K562 (cell line): ENCODE measurements at regions not wholly inside any gene's neighbourhood (a gene's known extent, or its start where the extent isn't known, plus 50 kb on each side); places are given as distances from the start of the nearest gene placed in this dataset.

Experiments
- ATAC-seq: fragments of 200-7000 bp; cut with Tn5 transposase; 3 replicates; pipeline ENCODE4 v1.9.1; 2020; ENCODE audit warnings: moderate library complexity
- BruUV-seq: library from RNA; stranded (reverse); fragments of 400-500 nt; replicated peaks from 2 replicates; lab custom pipeline; 2021; lab: Mats Ljungman, UMichigan
- CTCF ChIA-PET: fragments of 300-600 bp; formaldehyde crosslinking; extraction: SDS; loops from one replicate; lab custom pipeline; 2021; ENCODE audit warnings: low intra/inter-chr PET ratio; lab: Yijun Ruan, JAX
- POLR2A ChIA-PET: fragments of 300-600, 350-650 bp; sonication (Branson Sonifier 250); formaldehyde crosslinking; extraction: SDS; loops from one replicate; lab custom pipeline; 2021; ENCODE audit warnings: antibody characterized with exemption, inconsistent platforms; lab: Yijun Ruan, JAX
- DNase-seq, 4 experiments: peaks; one replicate each; pipeline versions ENCODE4 v3.0.0 to v3.0.0-alpha.2; 2011 to 2018; ENCODE audit warnings: low spot score in 3 of 4, mixed read lengths in 3 of 4; ENCODE audit errors: extremely low read depth in 1 of 4
- FAIRE-seq: peaks from 2 replicates; lab custom pipeline; 2011; peaks lifted over from hg19 to GRCh38; lab: Jason Lieb, UNC
- H2AFZ ChIP-seq: 2 replicates; pipeline ENCODE4 v1.6.0; 2011; ENCODE audit warnings: low read depth, low read length, control low read depth, inconsistent platforms
- H3K27ac ChIP-seq: fragments of 200-600 bp; 3 replicates; pipeline ENCODE4 v1.8.0; 2011; ENCODE audit warnings: low read depth, mild to moderate bottlenecking, control low read depth, inconsistent platforms, low read length, moderate library complexity, mixed read lengths; ENCODE audit errors: extremely low read depth
- H3K27me3 ChIP-seq, 2 experiments: fragments of 300-600 bp in 1 of 2; 2 replicates in 1 of 2; 3 replicates in 1 of 2; pipeline versions ENCODE4 v1.6.0 to v1.8.0; 2011; ENCODE audit warnings: inconsistent platforms in 2 of 2, low read length in 2 of 2, mild to moderate bottlenecking in 1 of 2, mixed read lengths in 1 of 2, moderate library complexity in 1 of 2; ENCODE audit not compliant: control insufficient read depth in 2 of 2, insufficient read depth in 2 of 2
- H3K36me3 ChIP-seq: fragments of 300-600 bp; 3 replicates; pipeline ENCODE4 v1.8.0; 2011; ENCODE audit warnings: mild to moderate bottlenecking, low read length, inconsistent platforms; ENCODE audit not compliant: control insufficient read depth, insufficient read depth
- H3K4me1 ChIP-seq, 2 experiments: fragments of 200-600 bp in 1 of 2; replicated peaks in 1 of 2; 2 replicates in 1 of 2; 3 replicates in 1 of 2; pipeline versions ENCODE4 v1.5.1 to v1.8.0; 2011; ENCODE audit warnings: inconsistent platforms in 2 of 2, low read length in 2 of 2, mild to moderate bottlenecking in 1 of 2, mixed read lengths in 1 of 2, moderate library complexity in 1 of 2; ENCODE audit not compliant: control insufficient read depth in 2 of 2, insufficient read depth in 2 of 2
- H3K4me2 ChIP-seq: 2 replicates; pipeline ENCODE4 v1.6.1; 2011; ENCODE audit warnings: low read length, control low read depth, inconsistent platforms, mixed read lengths; ENCODE audit not compliant: insufficient read depth
- H3K4me3 ChIP-seq: fragments of 200-600 bp; sonication (generic), shearing (Covaris generic); 2 replicates; pipeline ENCODE4 v1.5.1; 2016; ENCODE audit warnings: control low read depth, inconsistent platforms
- H3K79me2 ChIP-seq: fragments of 200-600 bp; 3 replicates; pipeline ENCODE4 v1.8.0; 2011; ENCODE audit warnings: low read length, inconsistent platforms; ENCODE audit not compliant: control insufficient read depth, insufficient read depth
- H3K9ac ChIP-seq, 2 experiments: 2 replicates each; pipeline versions ENCODE4 v1.6.0 to v1.6.1; 2011; ENCODE audit warnings: low read depth in 2 of 2, low read length in 2 of 2, control low read depth in 1 of 2, inconsistent platforms in 1 of 2, mild to moderate bottlenecking in 1 of 2, mixed read lengths in 1 of 2; ENCODE audit not compliant: insufficient read depth in 1 of 2
- H3K9me1 ChIP-seq: one replicate; pipeline ENCODE4 v1.6.0; 2011; ENCODE audit warnings: inconsistent platforms, mild to moderate bottlenecking, low read length, moderate library complexity; ENCODE audit not compliant: control insufficient read depth, insufficient read depth
- H3K9me3 ChIP-seq: replicated peaks from 2 replicates; pipeline ENCODE4 v1.5.1; 2011; ENCODE audit warnings: low read depth, low read length, inconsistent platforms; ENCODE audit not compliant: control insufficient read depth, insufficient read depth
- H4K20me1 ChIP-seq: replicated peaks from 2 replicates; pipeline ENCODE4 v1.6.1; 2011; ENCODE audit warnings: low read length, inconsistent platforms, mixed read lengths; ENCODE audit not compliant: control insufficient read depth, insufficient read depth
- DDX20 ChIP-seq: fragments of 450-650 bp; IDR thresholded peaks from 2 replicates; pipeline ENCODE4 v1.6.1; 2016; ENCODE audit warnings: missing genetic modification characterization, low read depth, mild to moderate bottlenecking, missing compliant biosample characterization, moderate library complexity
- DPF2 ChIP-seq: fragments of 450-650 bp; IDR thresholded peaks from 2 replicates; pipeline ENCODE4 v1.6.1; 2016
- HOXB6 ChIP-seq: fragments of 250-450 bp; sonication (Bioruptor Pico); IDR thresholded peaks from 2 replicates; pipeline ENCODE4 v1.5.1; 2022; ENCODE audit warnings: mild to moderate bottlenecking, borderline replicate concordance
- KAT8 ChIP-seq: fragments of 450-650 bp; IDR thresholded peaks from 2 replicates; pipeline ENCODE4 v1.6.1; 2016; ENCODE audit warnings: low read depth, mild to moderate bottlenecking
- MAFG ChIP-seq: fragments of 450-650 bp; conservative IDR thresholded peaks from 2 replicates; pipeline ENCODE4 v1.6.1; 2016; ENCODE audit warnings: missing genetic modification characterization, missing compliant biosample characterization
- MAZ ChIP-seq, 2 experiments: fragments of 450-650 bp in 1 of 2; sonication (generic) in 1 of 2; formaldehyde crosslinking; IDR thresholded peaks in 1 of 2; conservative IDR thresholded peaks in 1 of 2; 2 replicates each; pipeline versions ENCODE4 v1.4.0 to v1.5.0; 2020; ENCODE audit warnings: mild to moderate bottlenecking in 1 of 2, missing genetic modification reagents in 1 of 2
- MYBL2 ChIP-seq, 2 experiments: fragments of 450-650 bp in 1 of 2; sonication (generic) in 1 of 2; formaldehyde crosslinking in 1 of 2; IDR thresholded peaks; 2 replicates each; pipeline versions ENCODE4 v1.6.1 to v1.8.1; 2017 to 2022; ENCODE audit warnings: borderline replicate concordance in 1 of 2, inconsistent platforms in 1 of 2, low read depth in 1 of 2, mild to moderate bottlenecking in 1 of 2, missing genetic modification reagents in 1 of 2, moderate library complexity in 1 of 2
- MYC ChIP-seq, 2 experiments: fragments of 250-450 bp in 1 of 2; sonication (Bioruptor Pico) in 1 of 2; IDR thresholded peaks; 2 replicates each; pipeline versions ENCODE4 v1.5.1 to v1.6.1; 2012 to 2021; ENCODE audit warnings: low read depth in 2 of 2, borderline replicate concordance in 1 of 2, improper control_type of control experiment in 1 of 2, low read length in 1 of 2, mild to moderate bottlenecking in 1 of 2, moderate library complexity in 1 of 2
- NFIC ChIP-seq: fragments of 450-650 bp; IDR thresholded peaks from 2 replicates; pipeline ENCODE4 v1.6.1; 2017; ENCODE audit warnings: mild to moderate bottlenecking, inconsistent platforms
- PCBP1 ChIP-seq: fragments of 200-400 bp; formaldehyde crosslinking; IDR thresholded peaks from 2 replicates; pipeline ENCODE4 v1.6.1; 2018; ENCODE audit warnings: mild to moderate bottlenecking, low read depth, low read length; ENCODE audit not compliant: poor library complexity, severe bottlenecking
- RFX5 ChIP-seq: IDR thresholded peaks from 2 replicates; pipeline ENCODE4 v1.6.1; 2011; ENCODE audit warnings: low read depth, mild to moderate bottlenecking, improper control_type of control experiment, low read length
- ZKSCAN8 ChIP-seq: fragments of 200-800 bp; sonication (Bioruptor generic); IDR thresholded peaks from 2 replicates; pipeline ENCODE4 v1.6.1; 2016; ENCODE audit warnings: missing genetic modification characterization, missing compliant biosample characterization
- ZNF12 ChIP-seq: sonication (generic); formaldehyde crosslinking; IDR thresholded peaks from 2 replicates; pipeline ENCODE4 v1.4.0; 2020; ENCODE audit warnings: mild to moderate bottlenecking, missing genetic modification reagents
- WGBS: fragments of 100-300 bp; shearing (Covaris generic); methylation state at CpG from one replicate; pipeline ENCODE4 v1.1.6; 2016; ENCODE audit warnings: low coverage, mixed read lengths; ENCODE audit not compliant: insufficient coverage; ENCODE audit errors: missing lambda C conversion rate; 5-methylcytosine and 5-hydroxymethylcytosine counted together
- in situ Hi-C: fragments of 300-500 bp; cut with MboI; formaldehyde crosslinking; loops from 4 replicates; pipeline ENCODE4 v1.15.0; 2018; ENCODE audit warnings: inconsistent platforms, mixed read lengths
- intact Hi-C: fragments of 100-400 bp; cut with micrococcal nuclease; formaldehyde crosslinking; loops from 2 replicates; pipeline ENCODE4 v1.14.2; 2022
- TF ChIP-seq, protein P1 (sequence below): fragments of 450-650 bp; IDR thresholded peaks from 2 replicates; pipeline ENCODE4 v1.6.1; 2016; ENCODE audit warnings: mild to moderate bottlenecking
- TF ChIP-seq, protein P2 (sequence below): sonication (generic); formaldehyde crosslinking; IDR thresholded peaks from 2 replicates; pipeline ENCODE4 v1.8.1; 2022; ENCODE audit warnings: missing genetic modification reagents
- TF ChIP-seq, protein P3 (sequence below): sonication (generic); formaldehyde crosslinking; IDR thresholded peaks from 2 replicates; pipeline ENCODE4 v1.5.0; 2020; ENCODE audit warnings: missing genetic modification reagents

DNA sequence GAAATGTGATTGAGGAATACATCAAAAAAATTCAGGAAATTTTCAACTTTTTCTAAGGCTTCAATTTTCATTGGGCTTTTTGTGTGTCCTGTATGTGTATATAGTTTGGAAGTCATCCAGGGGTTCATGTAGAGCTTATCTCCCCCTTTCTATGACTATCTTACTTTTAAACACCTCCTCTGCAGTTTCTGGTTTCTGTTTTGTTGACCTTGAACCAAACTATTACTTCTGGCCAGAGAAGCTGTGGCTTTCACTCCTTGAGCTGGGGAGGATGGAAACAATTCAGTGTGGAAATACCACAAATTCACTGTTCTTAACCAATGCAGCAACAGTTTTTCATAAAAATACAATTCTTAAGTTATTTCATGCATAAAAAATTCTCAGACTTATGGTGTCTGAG is 613.2 kb upstream of the SEL1L start (continued):
- TF ChIP-seq, protein P1, sequence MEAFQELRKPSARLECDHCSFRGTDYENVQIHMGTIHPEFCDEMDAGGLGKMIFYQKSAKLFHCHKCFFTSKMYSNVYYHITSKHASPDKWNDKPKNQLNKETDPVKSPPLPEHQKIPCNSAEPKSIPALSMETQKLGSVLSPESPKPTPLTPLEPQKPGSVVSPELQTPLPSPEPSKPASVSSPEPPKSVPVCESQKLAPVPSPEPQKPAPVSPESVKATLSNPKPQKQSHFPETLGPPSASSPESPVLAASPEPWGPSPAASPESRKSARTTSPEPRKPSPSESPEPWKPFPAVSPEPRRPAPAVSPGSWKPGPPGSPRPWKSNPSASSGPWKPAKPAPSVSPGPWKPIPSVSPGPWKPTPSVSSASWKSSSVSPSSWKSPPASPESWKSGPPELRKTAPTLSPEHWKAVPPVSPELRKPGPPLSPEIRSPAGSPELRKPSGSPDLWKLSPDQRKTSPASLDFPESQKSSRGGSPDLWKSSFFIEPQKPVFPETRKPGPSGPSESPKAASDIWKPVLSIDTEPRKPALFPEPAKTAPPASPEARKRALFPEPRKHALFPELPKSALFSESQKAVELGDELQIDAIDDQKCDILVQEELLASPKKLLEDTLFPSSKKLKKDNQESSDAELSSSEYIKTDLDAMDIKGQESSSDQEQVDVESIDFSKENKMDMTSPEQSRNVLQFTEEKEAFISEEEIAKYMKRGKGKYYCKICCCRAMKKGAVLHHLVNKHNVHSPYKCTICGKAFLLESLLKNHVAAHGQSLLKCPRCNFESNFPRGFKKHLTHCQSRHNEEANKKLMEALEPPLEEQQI, result no peak
- TF ChIP-seq PCBP1, result no peak
- no peak for TF ChIP-seq DPF2

- H3K79me2 ChIP-seq, result no peaks in the 10 kb centered on the region
- POLR2A ChIA-PET, result no interaction called here
- no peak overlapping the region for H2AFZ ChIP-seq
- no peaks in the 10 kb centered on the region for H3K36me3 ChIP-seq
- WGBS, result 9% methylated on average over 3 of the region's 4 CpGs
- H3K9ac ChIP-seq, result no peak overlapping the region
- ATAC-seq, result no peak
- H3K9me1 ChIP-seq, result no peaks in the 10 kb centered on the region
- BruUV-seq, result no TSS peak
- no peaks in the 10 kb centered on the region for H3K9me3 ChIP-seq
- in situ Hi-C loops, result no loop called here
- H4K20me1 ChIP-seq, result no peaks in the 10 kb centered on the region
- no peaks in the 10 kb centered on the region for H3K27me3 ChIP-seq
- H3K4me2 ChIP-seq, result no peak overlapping the region
- CTCF ChIA-PET, result no interaction called here
- H3K4me3 ChIP-seq, result no peak overlapping the region
- intact Hi-C loops, result no loop called here
- no peaks in the 10 kb centered on the region for H3K4me1 ChIP-seq
- no peak overlapping the region for H3K27ac ChIP-seq
- no peak for FAIRE-seq
- DNase-seq, result no peak
- TF ChIP-seq MAFG (tag), result no peak
- TF ChIP-seq MAZ (CRISPR knock-in tag; conservative IDR thresholded peaks at IDR 0.05 in 1 of 2, IDR thresholded peaks at IDR 0.05 in 1 of 2), result no peak
- no peak for TF ChIP-seq ZKSCAN8 (CRISPR knock-in tag)
- TF ChIP-seq MYBL2 (IDR thresholded peaks at IDR 0.05; ENCODE audit: low read depth), result no peak
- no peak for TF ChIP-seq MYBL2 (CRISPR knock-in tag; IDR thresholded peaks at IDR 0.05; ENCODE audit: borderline replicate concordance)
- no peak for TF ChIP-seq MYC (IDR thresholded peaks at IDR 0.05; ENCODE audit: low read depth, low read length)
- no peak for TF ChIP-seq MYC (CRISPR knock-in tag; IDR thresholded peaks at IDR 0.05; ENCODE audit: borderline replicate concordance, low read depth)
- no peak for TF ChIP-seq HOXB6 (CRISPR knock-in tag)
- TF ChIP-seq, protein P2, sequence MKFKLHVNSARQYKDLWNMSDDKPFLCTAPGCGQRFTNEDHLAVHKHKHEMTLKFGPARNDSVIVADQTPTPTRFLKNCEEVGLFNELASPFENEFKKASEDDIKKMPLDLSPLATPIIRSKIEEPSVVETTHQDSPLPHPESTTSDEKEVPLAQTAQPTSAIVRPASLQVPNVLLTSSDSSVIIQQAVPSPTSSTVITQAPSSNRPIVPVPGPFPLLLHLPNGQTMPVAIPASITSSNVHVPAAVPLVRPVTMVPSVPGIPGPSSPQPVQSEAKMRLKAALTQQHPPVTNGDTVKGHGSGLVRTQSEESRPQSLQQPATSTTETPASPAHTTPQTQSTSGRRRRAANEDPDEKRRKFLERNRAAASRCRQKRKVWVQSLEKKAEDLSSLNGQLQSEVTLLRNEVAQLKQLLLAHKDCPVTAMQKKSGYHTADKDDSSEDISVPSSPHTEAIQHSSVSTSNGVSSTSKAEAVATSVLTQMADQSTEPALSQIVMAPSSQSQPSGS (CRISPR knock-in tag), result no peak
- TF ChIP-seq PCBP1, result no peak
- TF ChIP-seq KAT8, result no peak
- TF ChIP-seq, protein P3, sequence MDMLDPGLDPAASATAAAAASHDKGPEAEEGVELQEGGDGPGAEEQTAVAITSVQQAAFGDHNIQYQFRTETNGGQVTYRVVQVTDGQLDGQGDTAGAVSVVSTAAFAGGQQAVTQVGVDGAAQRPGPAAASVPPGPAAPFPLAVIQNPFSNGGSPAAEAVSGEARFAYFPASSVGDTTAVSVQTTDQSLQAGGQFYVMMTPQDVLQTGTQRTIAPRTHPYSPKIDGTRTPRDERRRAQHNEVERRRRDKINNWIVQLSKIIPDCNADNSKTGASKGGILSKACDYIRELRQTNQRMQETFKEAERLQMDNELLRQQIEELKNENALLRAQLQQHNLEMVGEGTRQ, result no peak
- TF ChIP-seq ZNF12 (CRISPR knock-in tag), result no peak
- no peak for TF ChIP-seq RFX5
- no peak for TF ChIP-seq DDX20 (tag)
- no peak for TF ChIP-seq NFIC
These were observed 620.0 kb upstream of the SEL1L start for GRCh38 chr14:82153689-82154088.
